HCT116 (cell line): ENCODE measurements at regions not wholly inside any gene's neighbourhood (a gene's known extent, or its start where the extent isn't known, plus 50 kb on each side); places are given as distances from the start of the nearest gene placed in this dataset.

Experiments used
- CEBPB ChIP-seq: IDR thresholded peaks from 2 replicates; pipeline ENCODE4 v1.6.1; 2012; ENCODE audit warnings: low read depth
- EGR1 ChIP-seq: IDR thresholded peaks from 2 replicates; pipeline ENCODE4 v1.6.1; 2012; ENCODE audit warnings: low read depth
- EZH2 ChIP-seq: fragments of 200-600 bp; sonication (generic); IDR thresholded peaks from 2 replicates; pipeline ENCODE4 v1.6.1; 2017; ENCODE audit warnings: antibody characterized with exemption, mixed run types
- EZH2phosphoT487 ChIP-seq: fragments of 200-600 bp; IDR thresholded peaks from 2 replicates; pipeline ENCODE4 v1.6.1; 2018; ENCODE audit warnings: antibody characterized with exemption, borderline replicate concordance
- FOSL1 ChIP-seq: IDR thresholded peaks from 2 replicates; pipeline ENCODE4 v1.6.1; 2012; ENCODE audit warnings: low read depth
- JUND ChIP-seq: IDR thresholded peaks from 2 replicates; pipeline ENCODE4 v1.6.1; 2012
- POLR2A ChIP-seq: IDR thresholded peaks from 2 replicates; pipeline ENCODE4 v1.7.0; 2011; ENCODE audit warnings: borderline replicate concordance; ENCODE audit not compliant: insufficient read depth, insufficient read length; ENCODE audit errors: extremely low read depth
- POLR2AphosphoS5 ChIP-seq: IDR thresholded peaks from 2 replicates; pipeline ENCODE4 v1.6.1; 2011; ENCODE audit warnings: mild to moderate bottlenecking, low read depth, low read length, moderate library complexity
- SIN3A ChIP-seq: IDR thresholded peaks from 2 replicates; pipeline ENCODE4 v1.6.1; 2012; ENCODE audit warnings: low read depth
- ZFX ChIP-seq: fragments of 450-650 bp; IDR thresholded peaks from 2 replicates; pipeline ENCODE4 v1.6.1; 2017
- TF ChIP-seq, protein P1 (sequence below), 3 experiments: fragments of 200-600 bp in 1 of 3; sonication (generic) in 1 of 3; IDR thresholded peaks in 2 of 3; conservative IDR thresholded peaks in 1 of 3; 2 replicates each; pipeline ENCODE4 v1.5.1; 2012 to 2017; ENCODE audit warnings: low read depth in 2 of 3, low read length in 2 of 3, antibody characterized with exemption in 1 of 3, borderline replicate concordance in 1 of 3, control low read depth in 1 of 3, mild to moderate bottlenecking in 1 of 3, mixed read lengths in 1 of 3, mixed run types in 1 of 3, moderate library complexity in 1 of 3; ENCODE audit not compliant: insufficient read depth in 1 of 3
- TF ChIP-seq, protein P2 (sequence below): IDR thresholded peaks from 2 replicates; pipeline ENCODE4 v1.6.1; 2012
- TF ChIP-seq, protein P3 (sequence below): IDR thresholded peaks from 2 replicates; pipeline ENCODE4 v1.6.1; 2012; ENCODE audit warnings: low read depth
- TF ChIP-seq, protein P4 (sequence below): IDR thresholded peaks from 2 replicates; pipeline ENCODE4 v1.6.1; 2011; ENCODE audit warnings: mild to moderate bottlenecking, low read length, moderate library complexity; ENCODE audit not compliant: insufficient replicate concordance; ENCODE audit errors: extremely low read depth

DNA sequence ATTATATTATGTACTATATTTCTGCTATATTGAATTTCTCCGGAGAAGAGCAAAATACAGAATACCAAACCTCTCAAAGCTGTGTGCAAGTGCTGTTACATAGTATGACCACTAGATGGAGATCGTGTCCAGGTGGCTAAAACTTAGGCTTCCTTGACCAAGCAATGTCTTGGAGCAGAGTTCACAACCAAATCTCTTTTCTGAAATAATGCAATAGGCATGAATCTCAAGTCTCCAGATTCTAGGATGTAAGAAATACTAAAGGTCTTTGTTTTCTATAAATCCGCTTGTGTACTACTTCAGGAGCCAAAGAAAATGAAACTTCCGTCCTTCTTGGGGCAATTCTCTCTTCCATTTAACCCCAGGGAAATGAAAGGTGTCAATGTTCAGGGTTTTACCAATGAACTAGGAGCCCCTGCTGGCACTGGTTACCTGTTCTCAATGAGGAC, 181.5 kb upstream of the RAI14 start:
- no peak for TF ChIP-seq POLR2A
- TF ChIP-seq, protein P1, sequence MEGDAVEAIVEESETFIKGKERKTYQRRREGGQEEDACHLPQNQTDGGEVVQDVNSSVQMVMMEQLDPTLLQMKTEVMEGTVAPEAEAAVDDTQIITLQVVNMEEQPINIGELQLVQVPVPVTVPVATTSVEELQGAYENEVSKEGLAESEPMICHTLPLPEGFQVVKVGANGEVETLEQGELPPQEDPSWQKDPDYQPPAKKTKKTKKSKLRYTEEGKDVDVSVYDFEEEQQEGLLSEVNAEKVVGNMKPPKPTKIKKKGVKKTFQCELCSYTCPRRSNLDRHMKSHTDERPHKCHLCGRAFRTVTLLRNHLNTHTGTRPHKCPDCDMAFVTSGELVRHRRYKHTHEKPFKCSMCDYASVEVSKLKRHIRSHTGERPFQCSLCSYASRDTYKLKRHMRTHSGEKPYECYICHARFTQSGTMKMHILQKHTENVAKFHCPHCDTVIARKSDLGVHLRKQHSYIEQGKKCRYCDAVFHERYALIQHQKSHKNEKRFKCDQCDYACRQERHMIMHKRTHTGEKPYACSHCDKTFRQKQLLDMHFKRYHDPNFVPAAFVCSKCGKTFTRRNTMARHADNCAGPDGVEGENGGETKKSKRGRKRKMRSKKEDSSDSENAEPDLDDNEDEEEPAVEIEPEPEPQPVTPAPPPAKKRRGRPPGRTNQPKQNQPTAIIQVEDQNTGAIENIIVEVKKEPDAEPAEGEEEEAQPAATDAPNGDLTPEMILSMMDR (IDR thresholded peaks at IDR 0.05 in 2 of 3, conservative IDR thresholded peaks at IDR 0.05 in 1 of 3; ENCODE audit: borderline replicate concordance in 1 of 3, insufficient read depth in 1 of 3, low read depth in 2 of 3, low read length in 2 of 3) = peak; percentile 63 to 94 (median 87); a peak in 5 of 6 replicates
- no peak for TF ChIP-seq POLR2AphosphoS5
- TF ChIP-seq JUND = no peak
- TF ChIP-seq, protein P2, sequence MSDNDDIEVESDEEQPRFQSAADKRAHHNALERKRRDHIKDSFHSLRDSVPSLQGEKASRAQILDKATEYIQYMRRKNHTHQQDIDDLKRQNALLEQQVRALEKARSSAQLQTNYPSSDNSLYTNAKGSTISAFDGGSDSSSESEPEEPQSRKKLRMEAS = no peak
- TF ChIP-seq, protein P3, sequence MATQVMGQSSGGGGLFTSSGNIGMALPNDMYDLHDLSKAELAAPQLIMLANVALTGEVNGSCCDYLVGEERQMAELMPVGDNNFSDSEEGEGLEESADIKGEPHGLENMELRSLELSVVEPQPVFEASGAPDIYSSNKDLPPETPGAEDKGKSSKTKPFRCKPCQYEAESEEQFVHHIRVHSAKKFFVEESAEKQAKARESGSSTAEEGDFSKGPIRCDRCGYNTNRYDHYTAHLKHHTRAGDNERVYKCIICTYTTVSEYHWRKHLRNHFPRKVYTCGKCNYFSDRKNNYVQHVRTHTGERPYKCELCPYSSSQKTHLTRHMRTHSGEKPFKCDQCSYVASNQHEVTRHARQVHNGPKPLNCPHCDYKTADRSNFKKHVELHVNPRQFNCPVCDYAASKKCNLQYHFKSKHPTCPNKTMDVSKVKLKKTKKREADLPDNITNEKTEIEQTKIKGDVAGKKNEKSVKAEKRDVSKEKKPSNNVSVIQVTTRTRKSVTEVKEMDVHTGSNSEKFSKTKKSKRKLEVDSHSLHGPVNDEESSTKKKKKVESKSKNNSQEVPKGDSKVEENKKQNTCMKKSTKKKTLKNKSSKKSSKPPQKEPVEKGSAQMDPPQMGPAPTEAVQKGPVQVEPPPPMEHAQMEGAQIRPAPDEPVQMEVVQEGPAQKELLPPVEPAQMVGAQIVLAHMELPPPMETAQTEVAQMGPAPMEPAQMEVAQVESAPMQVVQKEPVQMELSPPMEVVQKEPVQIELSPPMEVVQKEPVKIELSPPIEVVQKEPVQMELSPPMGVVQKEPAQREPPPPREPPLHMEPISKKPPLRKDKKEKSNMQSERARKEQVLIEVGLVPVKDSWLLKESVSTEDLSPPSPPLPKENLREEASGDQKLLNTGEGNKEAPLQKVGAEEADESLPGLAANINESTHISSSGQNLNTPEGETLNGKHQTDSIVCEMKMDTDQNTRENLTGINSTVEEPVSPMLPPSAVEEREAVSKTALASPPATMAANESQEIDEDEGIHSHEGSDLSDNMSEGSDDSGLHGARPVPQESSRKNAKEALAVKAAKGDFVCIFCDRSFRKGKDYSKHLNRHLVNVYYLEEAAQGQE = no peak
- no peak for TF ChIP-seq EZH2
- TF ChIP-seq ZFX = no peak
- TF ChIP-seq SIN3A = no peak
- TF ChIP-seq, protein P4, sequence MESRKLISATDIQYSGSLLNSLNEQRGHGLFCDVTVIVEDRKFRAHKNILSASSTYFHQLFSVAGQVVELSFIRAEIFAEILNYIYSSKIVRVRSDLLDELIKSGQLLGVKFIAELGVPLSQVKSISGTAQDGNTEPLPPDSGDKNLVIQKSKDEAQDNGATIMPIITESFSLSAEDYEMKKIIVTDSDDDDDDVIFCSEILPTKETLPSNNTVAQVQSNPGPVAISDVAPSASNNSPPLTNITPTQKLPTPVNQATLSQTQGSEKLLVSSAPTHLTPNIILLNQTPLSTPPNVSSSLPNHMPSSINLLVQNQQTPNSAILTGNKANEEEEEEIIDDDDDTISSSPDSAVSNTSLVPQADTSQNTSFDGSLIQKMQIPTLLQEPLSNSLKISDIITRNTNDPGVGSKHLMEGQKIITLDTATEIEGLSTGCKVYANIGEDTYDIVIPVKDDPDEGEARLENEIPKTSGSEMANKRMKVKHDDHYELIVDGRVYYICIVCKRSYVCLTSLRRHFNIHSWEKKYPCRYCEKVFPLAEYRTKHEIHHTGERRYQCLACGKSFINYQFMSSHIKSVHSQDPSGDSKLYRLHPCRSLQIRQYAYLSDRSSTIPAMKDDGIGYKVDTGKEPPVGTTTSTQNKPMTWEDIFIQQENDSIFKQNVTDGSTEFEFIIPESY = no peak
- TF ChIP-seq FOSL1 = no peak
- no peak for TF ChIP-seq CEBPB
- no peak for TF ChIP-seq EGR1
- TF ChIP-seq EZH2phosphoT487 = no peak
